HepG2 (cell line): ENCODE measurements at regions not wholly inside any gene's neighbourhood (a gene's known extent, or its start where the extent isn't known, plus 50 kb on each side); places are given as distances from the start of the nearest gene placed in this dataset.

ENCODE experiments used
- ATAC-seq: fragments of 200-7000 bp; cut with Tn5 transposase; 3 replicates; pipeline ENCODE4 v1.9.1; 2020; ENCODE audit warnings: mild to moderate bottlenecking, moderate library complexity
- BruUV-seq: library from RNA; stranded (reverse); fragments of 400-500 nt; replicated peaks from 2 replicates; lab custom pipeline; 2021; lab: Mats Ljungman, UMichigan
- CTCF ChIA-PET: fragments of 300-600 bp; formaldehyde crosslinking; extraction: SDS; loops from one replicate; lab custom pipeline; 2021; ENCODE audit warnings: low total read pairs, inconsistent platforms, low intra/inter-chr PET ratio; lab: Yijun Ruan, JAX
- POLR2A ChIA-PET: fragments of 350-600 bp; sonication (Branson Sonifier 250); formaldehyde crosslinking; loops from one replicate; lab custom pipeline; 2020; ENCODE audit warnings: antibody characterized with exemption, inconsistent platforms; lab: Yijun Ruan, JAX
- DNase-seq: peaks from one replicate; pipeline ENCODE4 v3.0.0-alpha.2; 2015; ENCODE audit warnings: low spot score
- FAIRE-seq: peaks from 3 replicates; lab custom pipeline; 2011; peaks lifted over from hg19 to GRCh38; lab: Jason Lieb, UNC
- H2AFZ ChIP-seq: one replicate; pipeline ENCODE4 v1.6.1; 2011; ENCODE audit warnings: low read length, inconsistent platforms
- H3K27ac ChIP-seq: fragments of 300-600 bp; 3 replicates; pipeline ENCODE4 v1.8.0; 2011; ENCODE audit warnings: mixed run types, mild to moderate bottlenecking, mixed read lengths, low read length, inconsistent platforms; ENCODE audit not compliant: insufficient read depth; ENCODE audit errors: extremely low read length
- H3K27me3 ChIP-seq, 2 experiments: fragments of 200-600 bp in 1 of 2; 2 replicates in 1 of 2; 3 replicates in 1 of 2; pipeline versions ENCODE4 v1.6.0 to v1.8.0; 2011; ENCODE audit warnings: low read length in 2 of 2, mild to moderate bottlenecking in 2 of 2, moderate library complexity in 2 of 2, inconsistent platforms in 1 of 2; ENCODE audit not compliant: insufficient read depth in 2 of 2, control insufficient read depth in 1 of 2
- H3K36me3 ChIP-seq, 2 experiments: fragments of 200-600 bp in 1 of 2; replicated peaks in 1 of 2; 2 replicates in 1 of 2; 3 replicates in 1 of 2; pipeline versions ENCODE4 v1.5.1 to v1.8.0; 2011; ENCODE audit warnings: low read length in 2 of 2, inconsistent platforms in 1 of 2; ENCODE audit not compliant: insufficient read depth in 2 of 2, control insufficient read depth in 1 of 2
- H3K4me1 ChIP-seq: 2 replicates; pipeline ENCODE4 v1.5.1; 2012; ENCODE audit warnings: low read length, inconsistent platforms; ENCODE audit not compliant: insufficient read depth
- H3K4me2 ChIP-seq: 2 replicates; pipeline ENCODE4 v1.6.0; 2011; ENCODE audit warnings: low read depth, low read length, inconsistent platforms
- H3K4me3 ChIP-seq, 3 experiments: fragments of 200-600 bp in 1 of 3; sonication (generic), shearing (Covaris generic) in 1 of 3; replicated peaks in 1 of 3; 2 replicates each; pipeline ENCODE4 v1.5.1; 2011 to 2016; ENCODE audit warnings: low read length in 3 of 3, inconsistent platforms in 2 of 3, low read depth in 2 of 3, mild to moderate bottlenecking in 2 of 3, control low read depth in 1 of 3, mixed read lengths in 1 of 3; ENCODE audit not compliant: insufficient read depth in 1 of 3
- H3K79me2 ChIP-seq: one replicate; pipeline ENCODE4 v1.6.1; 2011; ENCODE audit warnings: low read length, inconsistent platforms; ENCODE audit not compliant: insufficient read depth
- H3K9ac ChIP-seq: 2 replicates; pipeline ENCODE4 v1.6.0; 2011; ENCODE audit warnings: mild to moderate bottlenecking, low read depth, low read length, inconsistent platforms; ENCODE audit not compliant: insufficient read depth
- H3K9me3 ChIP-seq: 2 replicates; pipeline ENCODE4 v1.5.1; 2012; ENCODE audit warnings: mild to moderate bottlenecking, low read length
- H4K20me1 ChIP-seq: 2 replicates; pipeline ENCODE4 v1.6.0; 2011; ENCODE audit warnings: inconsistent platforms, mild to moderate bottlenecking, low read length, moderate library complexity; ENCODE audit not compliant: insufficient read depth
- ARNT2 ChIP-seq: sonication (generic); formaldehyde crosslinking; IDR thresholded peaks from 2 replicates; pipeline ENCODE4 v1.8.0; 2022; ENCODE audit warnings: mild to moderate bottlenecking, low read depth, missing genetic modification reagents, moderate library complexity
- CREB1 ChIP-seq, 2 experiments: fragments of 450-650 bp in 1 of 2; IDR thresholded peaks; 2 replicates each; pipeline ENCODE4 v1.6.1; 2016 to 2017; ENCODE audit warnings: control low read depth in 1 of 2, mild to moderate bottlenecking in 1 of 2, missing compliant biosample characterization in 1 of 2, missing genetic modification characterization in 1 of 2
- FOXP4 ChIP-seq: sonication (generic); formaldehyde crosslinking; IDR thresholded peaks from 2 replicates; pipeline ENCODE4 v1.4.0; 2020; ENCODE audit warnings: missing genetic modification reagents
- MTF2 ChIP-seq: sonication (generic); formaldehyde crosslinking; IDR thresholded peaks from 2 replicates; pipeline ENCODE4 v1.5.0; 2020; ENCODE audit warnings: missing genetic modification reagents, borderline replicate concordance
- NFKB2 ChIP-seq: sonication (generic); formaldehyde crosslinking; IDR thresholded peaks from 2 replicates; pipeline ENCODE4 v1.4.0; 2020; ENCODE audit warnings: missing genetic modification reagents, borderline replicate concordance
- RAD51 ChIP-seq: fragments of 450-650 bp; IDR thresholded peaks from 2 replicates; pipeline ENCODE4 v1.6.1; 2016; ENCODE audit warnings: borderline replicate concordance
- SAFB2 ChIP-seq: sonication (generic); formaldehyde crosslinking; IDR thresholded peaks from 2 replicates; pipeline ENCODE4 v1.5.1; 2020; ENCODE audit warnings: missing genetic modification reagents, low read depth, mild to moderate bottlenecking, borderline replicate concordance
- SAP130 ChIP-seq: IDR thresholded peaks from 2 replicates; pipeline ENCODE4 v1.6.1; 2016; ENCODE audit warnings: low read depth
- SP140L ChIP-seq: sonication (generic); formaldehyde crosslinking; IDR thresholded peaks from 2 replicates; pipeline ENCODE4 v1.4.0; 2020; ENCODE audit warnings: missing genetic modification reagents, borderline replicate concordance
- SYNCRIP ChIP-seq: fragments of 200-400 bp; formaldehyde crosslinking; IDR thresholded peaks from 2 replicates; pipeline ENCODE4 v1.6.1; 2018; ENCODE audit warnings: mild to moderate bottlenecking, low read depth, low read length; ENCODE audit not compliant: insufficient read depth
- TBL1XR1 ChIP-seq: fragments of 150-350 bp; IDR thresholded peaks from 2 replicates; pipeline ENCODE4 v1.6.1; 2014; ENCODE audit warnings: borderline replicate concordance, low read length; ENCODE audit not compliant: partially characterized antibody
- ZFP62 ChIP-seq: sonication (generic); formaldehyde crosslinking; IDR thresholded peaks from 2 replicates; pipeline ENCODE4 v1.4.0; 2020; ENCODE audit warnings: missing genetic modification reagents
- ZNF18 ChIP-seq: sonication (generic); formaldehyde crosslinking; IDR thresholded peaks from 2 replicates; pipeline ENCODE4 v1.8.0; 2022; ENCODE audit warnings: mild to moderate bottlenecking, missing genetic modification reagents; ENCODE audit not compliant: insufficient replicate concordance
- ZNF563 ChIP-seq: sonication (generic); formaldehyde crosslinking; IDR thresholded peaks from 2 replicates; pipeline ENCODE4 v1.8.0; 2022; ENCODE audit warnings: mild to moderate bottlenecking, moderate library complexity, missing genetic modification reagents
- ZNF788 ChIP-seq: sonication (generic); formaldehyde crosslinking; IDR thresholded peaks from 2 replicates; pipeline ENCODE4 v1.5.0; 2020; ENCODE audit warnings: mild to moderate bottlenecking, missing genetic modification reagents, borderline replicate concordance
- ZNF800 ChIP-seq: sonication (generic); formaldehyde crosslinking; IDR thresholded peaks from 2 replicates; pipeline ENCODE4 v1.4.0; 2020; ENCODE audit warnings: missing genetic modification reagents
- WGBS: methylation state at CpG from one replicate; pipeline ENCODE4 v1.1.6; 2017; ENCODE audit warnings: low lambda C conversion rate; 5-methylcytosine and 5-hydroxymethylcytosine counted together
- in situ Hi-C: cut with HindIII; loops from 2 replicates; pipeline ENCODE4 v1.10.0; 2017; ENCODE audit warnings: low pct_unique_long_range_greater_than_20kb; ENCODE audit not compliant: extremely low pct_ligation_motif_present
- intact Hi-C: fragments of 100-400 bp; cut with micrococcal nuclease; formaldehyde crosslinking; loops from one replicate; pipeline ENCODE4 v1.10.0; 2022; ENCODE audit not compliant: unreplicated experiment
- TF ChIP-seq, protein P1 (sequence below): sonication (generic); formaldehyde crosslinking; IDR thresholded peaks from 2 replicates; pipeline ENCODE4 v1.8.0; 2022; ENCODE audit warnings: low read depth, missing genetic modification reagents

DNA sequence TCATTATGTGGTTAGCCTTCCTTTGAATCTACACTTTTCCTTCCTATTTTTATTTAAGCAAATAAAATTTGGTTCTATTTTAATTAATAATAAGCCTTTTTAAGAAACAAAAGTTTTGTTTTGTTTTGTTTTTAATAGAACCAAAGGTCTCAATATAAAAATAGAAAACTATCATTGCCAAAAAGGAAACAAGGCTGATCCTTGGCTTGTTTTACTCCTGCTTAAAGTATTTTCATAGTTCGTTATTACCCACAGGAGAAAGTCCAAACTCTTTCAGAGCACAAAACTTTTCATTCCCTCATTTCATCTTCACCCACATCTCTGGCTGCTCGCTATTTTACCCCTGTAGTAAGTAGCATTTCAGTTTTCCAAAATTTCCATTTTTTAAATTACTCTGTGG is 374.8 kb downstream of the SEMA3D start:
- in situ Hi-C loops, result no loop called here
- DNase-seq (no peak), ATAC-seq (no peak), FAIRE-seq (no peak)
- CTCF ChIA-PET, result no interaction called here
- Histone ChIP-seq H4K20me1 (no peaks in the 10 kb centered on the region), H3K9ac (no peak overlapping the region), H3K36me3 (no peaks in the 10 kb centered on the region), H2AFZ (no peak overlapping the region), H3K4me1 (no peaks in the 10 kb centered on the region), H3K4me3 (no peak overlapping the region), H3K79me2 (no peaks in the 10 kb centered on the region), H3K9me3 (no peaks in the 10 kb centered on the region), H3K4me2 (no peak overlapping the region), H3K27ac (no peak overlapping the region), H3K27me3 (no peaks in the 10 kb centered on the region)
- WGBS, result under 1% methylated on average over 2 of the region's 2 CpGs
- intact Hi-C loops, result no loop called here
- POLR2A ChIA-PET, result no interaction called here
- BruUV-seq, result no TSS peak
- no peak for TF ChIP-seq ZNF800 (CRISPR knock-in tag)
- no peak for TF ChIP-seq SAFB2
- no peak for TF ChIP-seq FOXP4 (CRISPR knock-in tag)
- TF ChIP-seq SYNCRIP, result no peak
- TF ChIP-seq NFKB2, result no peak
- no peak for TF ChIP-seq ZFP62 (CRISPR knock-in tag)
- TF ChIP-seq SP140L, result no peak
- TF ChIP-seq SAP130 (CRISPR knock-in tag), result no peak
- no peak for TF ChIP-seq ZNF563 (CRISPR knock-in tag)
- TF ChIP-seq, protein P1, sequence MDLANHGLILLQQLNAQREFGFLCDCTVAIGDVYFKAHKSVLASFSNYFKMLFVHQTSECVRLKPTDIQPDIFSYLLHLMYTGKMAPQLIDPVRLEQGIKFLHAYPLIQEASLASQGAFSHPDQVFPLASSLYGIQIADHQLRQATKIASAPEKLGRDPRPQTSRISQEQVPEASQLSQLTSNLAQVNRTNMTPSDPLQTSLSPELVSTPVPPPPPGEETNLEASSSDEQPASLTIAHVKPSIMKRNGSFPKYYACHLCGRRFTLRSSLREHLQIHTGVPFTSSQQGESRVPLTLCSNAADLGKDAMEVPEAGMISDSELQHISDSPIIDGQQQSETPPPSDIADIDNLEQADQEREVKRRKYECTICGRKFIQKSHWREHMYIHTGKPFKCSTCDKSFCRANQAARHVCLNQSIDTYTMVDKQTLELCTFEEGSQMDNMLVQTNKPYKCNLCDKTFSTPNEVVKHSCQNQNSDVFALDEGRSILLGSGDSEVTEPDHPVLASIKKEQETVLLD (CRISPR knock-in tag), result no peak
- TF ChIP-seq ZNF788 (CRISPR knock-in tag), result no peak
- no peak for TF ChIP-seq TBL1XR1
- no peak for TF ChIP-seq CREB1 (IDR thresholded peaks at IDR 0.05)
- no peak for TF ChIP-seq CREB1 (CRISPR knock-in tag; IDR thresholded peaks at IDR 0.05)
- no peak for TF ChIP-seq MTF2 (CRISPR knock-in tag)
- TF ChIP-seq RAD51, result no peak
- TF ChIP-seq ARNT2 (CRISPR knock-in tag), result no peak
- TF ChIP-seq ZNF18 (CRISPR knock-in tag), result no peak
